HepG2 (cell line): ENCODE measurements at regions not wholly inside any gene's neighbourhood (a gene's known extent, or its start where the extent isn't known, plus 50 kb on each side); places are given as distances from the start of the nearest gene placed in this dataset.

Experiments
- ATAC-seq: fragments of 200-7000 bp; cut with Tn5 transposase; 3 replicates; pipeline ENCODE4 v1.9.1; 2020; ENCODE audit warnings: mild to moderate bottlenecking, moderate library complexity
- BruUV-seq: library from RNA; stranded (reverse); fragments of 400-500 nt; replicated peaks from 2 replicates; lab custom pipeline; 2021; lab: Mats Ljungman, UMichigan
- CTCF ChIA-PET: fragments of 300-600 bp; formaldehyde crosslinking; extraction: SDS; loops from one replicate; lab custom pipeline; 2021; ENCODE audit warnings: low total read pairs, inconsistent platforms, low intra/inter-chr PET ratio; lab: Yijun Ruan, JAX
- POLR2A ChIA-PET: fragments of 350-600 bp; sonication (Branson Sonifier 250); formaldehyde crosslinking; loops from one replicate; lab custom pipeline; 2020; ENCODE audit warnings: antibody characterized with exemption, inconsistent platforms; lab: Yijun Ruan, JAX
- DNase-seq: peaks from one replicate; pipeline ENCODE4 v3.0.0-alpha.2; 2015; ENCODE audit warnings: low spot score
- FAIRE-seq: peaks from 3 replicates; lab custom pipeline; 2011; peaks lifted over from hg19 to GRCh38; lab: Jason Lieb, UNC
- H2AFZ ChIP-seq: one replicate; pipeline ENCODE4 v1.6.1; 2011; ENCODE audit warnings: low read length, inconsistent platforms
- H3K27ac ChIP-seq: fragments of 300-600 bp; 3 replicates; pipeline ENCODE4 v1.8.0; 2011; ENCODE audit warnings: mixed run types, mild to moderate bottlenecking, mixed read lengths, low read length, inconsistent platforms; ENCODE audit not compliant: insufficient read depth; ENCODE audit errors: extremely low read length
- H3K27me3 ChIP-seq, 2 experiments: fragments of 200-600 bp in 1 of 2; 2 replicates in 1 of 2; 3 replicates in 1 of 2; pipeline versions ENCODE4 v1.6.0 to v1.8.0; 2011; ENCODE audit warnings: low read length in 2 of 2, mild to moderate bottlenecking in 2 of 2, moderate library complexity in 2 of 2, inconsistent platforms in 1 of 2; ENCODE audit not compliant: insufficient read depth in 2 of 2, control insufficient read depth in 1 of 2
- H3K36me3 ChIP-seq, 2 experiments: fragments of 200-600 bp in 1 of 2; replicated peaks in 1 of 2; 2 replicates in 1 of 2; 3 replicates in 1 of 2; pipeline versions ENCODE4 v1.5.1 to v1.8.0; 2011; ENCODE audit warnings: low read length in 2 of 2, inconsistent platforms in 1 of 2; ENCODE audit not compliant: insufficient read depth in 2 of 2, control insufficient read depth in 1 of 2
- H3K4me1 ChIP-seq: 2 replicates; pipeline ENCODE4 v1.5.1; 2012; ENCODE audit warnings: low read length, inconsistent platforms; ENCODE audit not compliant: insufficient read depth
- H3K4me2 ChIP-seq: 2 replicates; pipeline ENCODE4 v1.6.0; 2011; ENCODE audit warnings: low read depth, low read length, inconsistent platforms
- H3K4me3 ChIP-seq, 3 experiments: fragments of 200-600 bp in 1 of 3; sonication (generic), shearing (Covaris generic) in 1 of 3; replicated peaks in 1 of 3; 2 replicates each; pipeline ENCODE4 v1.5.1; 2011 to 2016; ENCODE audit warnings: low read length in 3 of 3, inconsistent platforms in 2 of 3, low read depth in 2 of 3, mild to moderate bottlenecking in 2 of 3, control low read depth in 1 of 3, mixed read lengths in 1 of 3; ENCODE audit not compliant: insufficient read depth in 1 of 3
- H3K79me2 ChIP-seq: one replicate; pipeline ENCODE4 v1.6.1; 2011; ENCODE audit warnings: low read length, inconsistent platforms; ENCODE audit not compliant: insufficient read depth
- H3K9ac ChIP-seq: 2 replicates; pipeline ENCODE4 v1.6.0; 2011; ENCODE audit warnings: mild to moderate bottlenecking, low read depth, low read length, inconsistent platforms; ENCODE audit not compliant: insufficient read depth
- H3K9me3 ChIP-seq: 2 replicates; pipeline ENCODE4 v1.5.1; 2012; ENCODE audit warnings: mild to moderate bottlenecking, low read length
- H4K20me1 ChIP-seq: 2 replicates; pipeline ENCODE4 v1.6.0; 2011; ENCODE audit warnings: inconsistent platforms, mild to moderate bottlenecking, low read length, moderate library complexity; ENCODE audit not compliant: insufficient read depth
- CENPT ChIP-seq: sonication (generic); formaldehyde crosslinking; IDR thresholded peaks from 2 replicates; pipeline ENCODE4 v1.8.0; 2022; ENCODE audit warnings: low read depth, mild to moderate bottlenecking, moderate library complexity, missing genetic modification reagents
- DNMT1 ChIP-seq: sonication (generic); formaldehyde crosslinking; IDR thresholded peaks from 2 replicates; pipeline ENCODE4 v1.5.1; 2020; ENCODE audit warnings: mild to moderate bottlenecking, missing genetic modification reagents
- FOXA1 ChIP-seq, 2 experiments: fragments of 450-650 bp in 1 of 2; sonication (generic) in 1 of 2; formaldehyde crosslinking in 1 of 2; IDR thresholded peaks; 2 replicates each; pipeline versions ENCODE4 v1.4.0 to v1.6.1; 2016 to 2020; ENCODE audit warnings: missing genetic modification reagents in 1 of 2
- FOXK1 ChIP-seq: sonication (generic); formaldehyde crosslinking; IDR thresholded peaks from 2 replicates; pipeline ENCODE4 v1.4.0; 2020; ENCODE audit warnings: low read depth, missing genetic modification reagents, borderline replicate concordance
- GATAD2A ChIP-seq: IDR thresholded peaks from 2 replicates; pipeline ENCODE4 v1.6.1; 2016
- HMG20A ChIP-seq: IDR thresholded peaks from 2 replicates; pipeline ENCODE4 v1.6.1; 2016; ENCODE audit warnings: borderline replicate concordance
- ISL2 ChIP-seq: sonication (generic); formaldehyde crosslinking; IDR thresholded peaks from 2 replicates; pipeline ENCODE4 v1.5.0; 2020; ENCODE audit warnings: missing genetic modification reagents
- NCOA1 ChIP-seq: sonication (generic); formaldehyde crosslinking; IDR thresholded peaks from 2 replicates; pipeline ENCODE4 v1.9.0; 2021; ENCODE audit warnings: missing genetic modification reagents
- NCOA2 ChIP-seq: sonication (generic); formaldehyde crosslinking; IDR thresholded peaks from 2 replicates; pipeline ENCODE4 v1.8.0; 2022; ENCODE audit warnings: inconsistent platforms
- NR2F1 ChIP-seq, 2 experiments: fragments of 450-650 bp in 1 of 2; formaldehyde crosslinking in 1 of 2; IDR thresholded peaks; 2 replicates each; pipeline versions ENCODE4 v1.5.0 to v1.6.1; 2016 to 2020; ENCODE audit warnings: mild to moderate bottlenecking in 1 of 2, missing compliant biosample characterization in 1 of 2, missing genetic modification reagents in 1 of 2, moderate library complexity in 1 of 2
- PPARG ChIP-seq: conservative IDR thresholded peaks from 2 replicates; pipeline ENCODE4 v1.6.1; 2016; ENCODE audit warnings: missing biosample characterization, missing genetic modification reagents
- RARA ChIP-seq: IDR thresholded peaks from 2 replicates; pipeline ENCODE4 v1.6.1; 2016; ENCODE audit warnings: missing genetic modification reagents, missing compliant biosample characterization
- RELA ChIP-seq: sonication (generic); formaldehyde crosslinking; IDR thresholded peaks from 2 replicates; pipeline ENCODE4 v1.4.0; 2020; ENCODE audit warnings: missing genetic modification reagents
- RFX1 ChIP-seq: fragments of 450-650 bp; IDR thresholded peaks from 2 replicates; pipeline ENCODE4 v1.6.1; 2017
- SMARCC2 ChIP-seq: fragments of 450-650 bp; IDR thresholded peaks from 2 replicates; pipeline ENCODE4 v1.6.1; 2017; ENCODE audit warnings: antibody characterized with exemption, mild to moderate bottlenecking
- SOX13 ChIP-seq, 3 experiments: fragments of 450-650 bp in 1 of 3; sonication (generic) in 1 of 3; formaldehyde crosslinking in 1 of 3; IDR thresholded peaks in 2 of 3; conservative IDR thresholded peaks in 1 of 3; 2 replicates each; pipeline versions ENCODE4 v1.5.0 to v1.6.1; 2016 to 2020; ENCODE audit warnings: antibody characterized with exemption in 1 of 3, mild to moderate bottlenecking in 1 of 3, missing compliant biosample characterization in 1 of 3, missing genetic modification reagents in 1 of 3, moderate library complexity in 1 of 3
- ZBTB21 ChIP-seq: sonication (generic); formaldehyde crosslinking; IDR thresholded peaks from 2 replicates; pipeline ENCODE4 v1.4.0; 2020; ENCODE audit warnings: missing genetic modification reagents
- ZMYM4 ChIP-seq: sonication (generic); formaldehyde crosslinking; IDR thresholded peaks from 2 replicates; pipeline ENCODE4 v1.8.1; 2023; ENCODE audit warnings: mild to moderate bottlenecking, missing genetic modification reagents
- ZNF160 ChIP-seq: sonication (generic); formaldehyde crosslinking; IDR thresholded peaks from 2 replicates; pipeline ENCODE4 v1.8.0; 2022; ENCODE audit warnings: mild to moderate bottlenecking, inconsistent platforms, missing genetic modification reagents
- ZNF251 ChIP-seq: sonication (generic); formaldehyde crosslinking; IDR thresholded peaks from 2 replicates; pipeline ENCODE4 v1.9.0; 2021; ENCODE audit warnings: mild to moderate bottlenecking, missing genetic modification reagents
- ZNF331 ChIP-seq: sonication (generic); formaldehyde crosslinking; IDR thresholded peaks from 2 replicates; pipeline ENCODE4 v1.4.0; 2020; ENCODE audit warnings: missing genetic modification reagents
- ZNF792 ChIP-seq: IDR thresholded peaks from 2 replicates; pipeline ENCODE4 v1.6.1; 2016
- ZNF841 ChIP-seq: sonication (generic); formaldehyde crosslinking; IDR thresholded peaks from 2 replicates; pipeline ENCODE4 v1.8.1; 2023; ENCODE audit warnings: missing genetic modification reagents, borderline replicate concordance
- WGBS: methylation state at CpG from one replicate; pipeline ENCODE4 v1.1.6; 2017; ENCODE audit warnings: low lambda C conversion rate; 5-methylcytosine and 5-hydroxymethylcytosine counted together
- in situ Hi-C: cut with HindIII; loops from 2 replicates; pipeline ENCODE4 v1.10.0; 2017; ENCODE audit warnings: low pct_unique_long_range_greater_than_20kb; ENCODE audit not compliant: extremely low pct_ligation_motif_present
- intact Hi-C: fragments of 100-400 bp; cut with micrococcal nuclease; formaldehyde crosslinking; loops from one replicate; pipeline ENCODE4 v1.10.0; 2022; ENCODE audit not compliant: unreplicated experiment
- TF ChIP-seq, protein P1 (sequence below): IDR thresholded peaks from 2 replicates; pipeline ENCODE4 v1.6.1; 2012; ENCODE audit warnings: low read depth, low read length, improper control_type of control experiment
- TF ChIP-seq, protein P2 (sequence below): sonication (generic); formaldehyde crosslinking; IDR thresholded peaks from 2 replicates; pipeline ENCODE4 v1.5.0; 2020; ENCODE audit warnings: mild to moderate bottlenecking, missing genetic modification reagents

DNA sequence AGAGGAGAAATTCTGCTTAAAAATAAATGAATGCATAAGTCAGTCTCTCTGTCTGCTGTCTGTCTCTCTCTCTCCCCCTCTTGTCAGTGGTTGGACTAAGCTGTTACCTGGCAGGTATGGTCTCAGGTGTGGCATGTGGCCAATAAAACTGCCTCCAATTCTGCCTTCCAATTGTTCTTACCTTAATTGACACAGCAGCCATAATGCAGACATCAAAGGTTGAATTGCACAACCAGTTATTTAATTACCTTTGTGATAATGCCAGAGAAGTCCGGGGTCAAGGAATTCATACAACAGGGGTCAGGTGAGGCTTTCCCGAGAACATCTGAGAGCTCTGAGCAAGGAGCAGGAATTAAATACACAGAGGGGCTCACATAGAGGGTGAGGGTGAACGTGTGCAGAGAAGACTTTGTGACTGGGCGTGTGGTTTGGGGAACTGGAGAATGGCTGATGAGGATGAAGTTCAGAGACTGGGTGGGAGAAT lies 78.8 kb upstream of the CDYL2 start:
- Histone ChIP-seq H3K4me2 (peak overlapping the region; percentile 5; the same call in 1 of the 2 replicates), H3K4me1 (peaks cover 29% of the 10 kb centered on the region), H3K79me2 (no peaks in the 10 kb centered on the region), H3K27ac (no peak overlapping the region), H3K27me3 (no peaks in the 10 kb centered on the region), H3K36me3 (no peaks in the 10 kb centered on the region), H2AFZ (no peak overlapping the region), H4K20me1 (no peaks in the 10 kb centered on the region), H3K9me3 (no peaks in the 10 kb centered on the region), H3K4me3 (no peak overlapping the region), H3K9ac (no peak overlapping the region)
- ChIA-PET CTCF (no interaction called here), POLR2A (no interaction called here)
- no TSS peak for BruUV-seq
- intact Hi-C loops: no loop called here
- peak; percentile 70 for DNase-seq
- WGBS: 1% methylated on average over 4 of the region's 4 CpGs
- peak; percentile 36 for FAIRE-seq
- peak; percentile 71 for ATAC-seq
- in situ Hi-C loops: no loop called here
- TF ChIP-seq FOXA1 (IDR thresholded peaks at IDR 0.05) (no peak), FOXA1 (CRISPR knock-in tag; IDR thresholded peaks at IDR 0.05) (peak; percentile 53; the same call in 1 of the 2 replicates), FOXK1 (CRISPR knock-in tag) (no peak), PPARG (CRISPR knock-in tag) (0 out of 2 replicates have a peak, but pooled peaks have one; percentile 22), NCOA2 (CRISPR knock-in tag) (peak; percentile 82), ZBTB21 (CRISPR knock-in tag) (0 out of 2 replicates have a peak, but pooled peaks have one; percentile 21), RFX1 (no peak), SOX13 (IDR thresholded peaks at IDR 0.05) (peak; percentile 91), SOX13 (CRISPR knock-in tag; conservative IDR thresholded peaks at IDR 0.05 in 1 of 2, IDR thresholded peaks at IDR 0.05 in 1 of 2) (peak in 1 of 2 experiments; percentile 99; a peak in 2 of 4 replicates), GATAD2A (peak; percentile 78), ZNF792 (0 out of 2 replicates have a peak, but pooled peaks have one; percentile 29), SMARCC2 (no peak), ISL2 (CRISPR knock-in tag) (peak; percentile 83), ZMYM4 (peak; percentile 48), DNMT1 (CRISPR knock-in tag) (no peak), RELA (CRISPR knock-in tag) (no peak), NR2F1 (CRISPR knock-in tag; IDR thresholded peaks at IDR 0.05) (peak; percentile 51 to 87; a peak in 3 of 4 replicates), ZNF331 (CRISPR knock-in tag) (0 out of 2 replicates have a peak, but pooled peaks have one; percentile 23), HMG20A (CRISPR knock-in tag) (peak; percentile 56; the same call in 1 of the 2 replicates), ZNF841 (CRISPR knock-in tag) (no peak), RARA (CRISPR knock-in tag) (peak; percentile 46), NCOA1 (CRISPR knock-in tag) (peak; percentile 59; the same call in 1 of the 2 replicates), ZNF251 (no peak), ZNF160 (CRISPR knock-in tag) (no peak), CENPT (CRISPR knock-in tag) (no peak)
- TF ChIP-seq, protein P1, sequence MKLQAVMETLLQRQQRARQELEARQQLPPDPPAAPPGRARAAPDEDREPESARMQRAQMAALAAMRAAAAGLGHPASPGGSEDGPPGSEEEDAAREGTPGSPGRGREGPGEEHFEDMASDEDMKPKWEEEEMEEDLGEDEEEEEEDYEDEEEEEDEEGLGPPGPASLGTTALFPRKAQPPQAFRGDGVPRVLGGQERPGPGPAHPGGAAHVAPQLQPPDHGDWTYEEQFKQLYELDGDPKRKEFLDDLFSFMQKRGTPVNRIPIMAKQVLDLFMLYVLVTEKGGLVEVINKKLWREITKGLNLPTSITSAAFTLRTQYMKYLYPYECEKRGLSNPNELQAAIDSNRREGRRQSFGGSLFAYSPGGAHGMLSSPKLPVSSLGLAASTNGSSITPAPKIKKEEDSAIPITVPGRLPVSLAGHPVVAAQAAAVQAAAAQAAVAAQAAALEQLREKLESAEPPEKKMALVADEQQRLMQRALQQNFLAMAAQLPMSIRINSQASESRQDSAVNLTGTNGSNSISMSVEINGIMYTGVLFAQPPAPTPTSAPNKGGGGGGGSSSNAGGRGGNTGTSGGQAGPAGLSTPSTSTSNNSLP: peak; percentile 86
- TF ChIP-seq, protein P2, sequence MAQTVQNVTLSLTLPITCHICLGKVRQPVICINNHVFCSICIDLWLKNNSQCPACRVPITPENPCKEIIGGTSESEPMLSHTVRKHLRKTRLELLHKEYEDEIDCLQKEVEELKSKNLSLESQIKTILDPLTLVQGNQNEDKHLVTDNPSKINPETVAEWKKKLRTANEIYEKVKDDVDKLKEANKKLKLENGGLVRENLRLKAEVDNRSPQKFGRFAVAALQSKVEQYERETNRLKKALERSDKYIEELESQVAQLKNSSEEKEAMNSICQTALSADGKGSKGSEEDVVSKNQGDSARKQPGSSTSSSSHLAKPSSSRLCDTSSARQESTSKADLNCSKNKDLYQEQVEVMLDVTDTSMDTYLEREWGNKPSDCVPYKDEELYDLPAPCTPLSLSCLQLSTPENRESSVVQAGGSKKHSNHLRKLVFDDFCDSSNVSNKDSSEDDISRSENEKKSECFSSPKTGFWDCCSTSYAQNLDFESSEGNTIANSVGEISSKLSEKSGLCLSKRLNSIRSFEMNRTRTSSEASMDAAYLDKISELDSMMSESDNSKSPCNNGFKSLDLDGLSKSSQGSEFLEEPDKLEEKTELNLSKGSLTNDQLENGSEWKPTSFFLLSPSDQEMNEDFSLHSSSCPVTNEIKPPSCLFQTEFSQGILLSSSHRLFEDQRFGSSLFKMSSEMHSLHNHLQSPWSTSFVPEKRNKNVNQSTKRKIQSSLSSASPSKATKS (CRISPR knock-in tag): no peak
